Adrenal gland (tissue), 5 donors: ENCODE measurements at regions not wholly inside any gene's neighbourhood (a gene's known extent, or its start where the extent isn't known, plus 50 kb on each side); places are given as distances from the start of the nearest gene placed in this dataset.

Experiments
- POLR2A ChIP-seq, 2 donors: fragments of 450-650 bp; IDR thresholded peaks; one replicate each; pipeline ENCODE4 v1.6.1; 2017; ENCODE audit warnings: antibody characterized with exemption in 2 of 2, mild to moderate bottlenecking in 2 of 2, moderate library complexity in 1 of 2
- TF ChIP-seq, protein P1 (sequence below), 6 experiments: fragments of 450-650 bp in 4 of 6; fragments of 200-600 bp in 2 of 6; sonication (generic) in 1 of 6; IDR thresholded peaks; 1 replicate in 5 of 6; 2 replicates in 1 of 6; pipeline versions ENCODE4 v1.5.1 to v1.8.0; 2016 to 2021; ENCODE audit warnings: antibody characterized with exemption in 6 of 6, mild to moderate bottlenecking in 2 of 6, moderate library complexity in 1 of 6
- donor health status: DM: no; HTN: no; CAD: no.

DNA sequence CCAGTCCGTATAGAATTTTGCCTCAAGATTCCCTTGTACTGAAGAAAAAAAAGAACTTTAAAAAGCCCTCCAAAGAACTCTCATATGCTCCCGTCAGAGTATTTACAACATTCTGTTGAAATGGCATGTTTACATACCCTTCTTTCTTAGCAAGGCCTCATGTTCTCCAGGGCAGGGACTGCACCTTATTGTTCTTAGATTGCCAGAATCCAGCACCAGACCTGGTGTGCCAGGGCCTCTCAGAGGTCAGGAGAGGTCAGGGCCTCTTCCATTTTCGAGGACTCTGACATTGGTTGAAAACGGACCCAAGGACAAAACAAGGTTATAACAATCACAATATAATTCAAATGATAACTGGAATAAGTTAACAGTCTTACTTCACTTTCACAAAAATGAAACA is 78.2 kb downstream of the TNP1 start:
- TF ChIP-seq, protein P1, sequence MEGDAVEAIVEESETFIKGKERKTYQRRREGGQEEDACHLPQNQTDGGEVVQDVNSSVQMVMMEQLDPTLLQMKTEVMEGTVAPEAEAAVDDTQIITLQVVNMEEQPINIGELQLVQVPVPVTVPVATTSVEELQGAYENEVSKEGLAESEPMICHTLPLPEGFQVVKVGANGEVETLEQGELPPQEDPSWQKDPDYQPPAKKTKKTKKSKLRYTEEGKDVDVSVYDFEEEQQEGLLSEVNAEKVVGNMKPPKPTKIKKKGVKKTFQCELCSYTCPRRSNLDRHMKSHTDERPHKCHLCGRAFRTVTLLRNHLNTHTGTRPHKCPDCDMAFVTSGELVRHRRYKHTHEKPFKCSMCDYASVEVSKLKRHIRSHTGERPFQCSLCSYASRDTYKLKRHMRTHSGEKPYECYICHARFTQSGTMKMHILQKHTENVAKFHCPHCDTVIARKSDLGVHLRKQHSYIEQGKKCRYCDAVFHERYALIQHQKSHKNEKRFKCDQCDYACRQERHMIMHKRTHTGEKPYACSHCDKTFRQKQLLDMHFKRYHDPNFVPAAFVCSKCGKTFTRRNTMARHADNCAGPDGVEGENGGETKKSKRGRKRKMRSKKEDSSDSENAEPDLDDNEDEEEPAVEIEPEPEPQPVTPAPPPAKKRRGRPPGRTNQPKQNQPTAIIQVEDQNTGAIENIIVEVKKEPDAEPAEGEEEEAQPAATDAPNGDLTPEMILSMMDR (IDR thresholded peaks at IDR 0.05), result no peak
- no peak for TF ChIP-seq POLR2A (IDR thresholded peaks at IDR 0.05)
